ENCODE measurements at regions not wholly inside any gene's neighbourhood (a gene's known extent, or its start where the extent isn't known, plus 50 kb on each side); places are given as distances from the start of the nearest gene placed in this dataset.
A peak's percentile ranks its signal among the peaks of the same experiment; 100 is the strongest.
"Not testable (repeated sequence)": the region's sequence is repeated elsewhere in the genome, so short reads cannot be mapped to it uniquely, and the experiment has no call there.

DNA sequence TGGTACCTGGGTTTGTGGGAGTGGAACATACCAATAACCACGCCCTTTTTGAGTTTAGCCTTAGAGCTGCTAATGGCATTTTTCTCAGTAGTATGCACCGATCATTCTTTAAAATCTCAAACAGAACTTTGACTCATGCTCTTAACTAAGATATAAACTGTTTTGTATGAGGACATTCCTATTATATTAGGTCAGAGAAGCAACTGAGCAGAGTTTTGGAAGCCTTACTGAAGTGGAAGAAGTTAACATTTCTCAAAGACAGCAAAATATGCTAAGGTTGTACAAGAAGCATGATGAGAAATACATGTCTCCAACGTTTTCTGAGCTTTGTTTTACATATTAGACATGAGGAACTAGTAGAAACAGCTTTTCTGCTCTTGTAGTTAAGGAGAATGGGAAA, 819.2 kb downstream of the FSCB start:
- no peak for DNase-seq (ENCODE audit: low spot score)

- no peak for DNase-seq (ENCODE audit: low spot score)
Observed at GRCh38 chr14:43677581-43677980, 829.5 kb downstream of the FSCB start.

DNA sequence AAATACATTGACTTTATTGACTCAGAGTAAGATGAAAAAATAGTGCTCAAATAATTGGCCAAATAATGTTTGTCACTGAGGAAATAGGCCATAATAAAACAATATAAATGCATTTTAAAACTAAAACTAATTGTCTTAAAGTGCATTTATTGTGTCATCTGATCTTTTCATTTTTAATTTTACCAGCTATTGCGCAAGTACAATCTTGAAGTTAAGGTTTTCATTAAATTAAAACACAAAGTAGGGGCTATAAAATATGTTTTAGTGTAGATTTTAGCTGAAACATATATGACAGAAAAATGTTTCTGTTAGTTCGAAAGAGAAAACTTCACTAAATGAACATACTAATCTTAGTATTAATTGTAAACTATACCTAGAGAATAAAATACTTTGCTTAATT, 832.8 kb downstream of the FSCB start:
- no peak for DNase-seq (ENCODE audit: low spot score)

DNA sequence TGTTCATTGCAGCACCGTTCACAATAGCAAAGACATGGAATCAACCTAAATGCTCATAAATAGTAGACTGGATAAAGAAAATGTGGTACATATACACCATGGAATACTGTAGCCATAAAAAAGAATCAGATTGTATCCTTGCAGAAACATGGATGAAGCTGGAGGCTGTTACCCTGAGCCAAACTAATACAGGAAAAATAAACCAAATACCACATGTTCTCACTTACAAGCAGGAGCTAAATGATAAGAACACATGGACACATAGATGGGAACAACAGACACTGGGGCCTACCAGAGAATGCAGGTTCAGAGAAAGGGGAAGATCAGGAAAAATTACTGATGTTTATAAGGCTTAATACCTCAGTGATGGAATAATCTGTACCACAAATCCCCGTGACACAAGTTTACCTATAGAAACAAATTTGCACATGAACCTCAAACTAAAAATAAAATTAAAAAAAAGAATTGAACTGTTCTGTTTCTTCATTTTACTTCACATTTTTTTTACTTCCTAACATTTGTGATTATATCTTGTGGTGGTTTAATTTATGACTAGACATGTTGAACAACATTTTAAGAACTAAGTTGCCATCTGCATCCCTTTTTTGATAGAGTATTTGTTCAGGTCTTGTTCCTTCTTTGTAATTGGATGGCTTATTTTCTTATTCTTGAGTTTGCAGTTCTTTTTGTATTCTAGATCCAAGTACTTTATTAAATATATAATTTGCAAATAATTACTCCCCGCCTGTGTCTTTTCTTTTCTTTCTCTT, 835.2 kb downstream of the FSCB start:
- DNase-seq (ENCODE audit: low spot score) = no peak

GRCh38 chr14:43669355-43669754, 837.7 kb downstream of the FSCB start:
- DNase-seq (ENCODE audit: low spot score) = no peak

DNA sequence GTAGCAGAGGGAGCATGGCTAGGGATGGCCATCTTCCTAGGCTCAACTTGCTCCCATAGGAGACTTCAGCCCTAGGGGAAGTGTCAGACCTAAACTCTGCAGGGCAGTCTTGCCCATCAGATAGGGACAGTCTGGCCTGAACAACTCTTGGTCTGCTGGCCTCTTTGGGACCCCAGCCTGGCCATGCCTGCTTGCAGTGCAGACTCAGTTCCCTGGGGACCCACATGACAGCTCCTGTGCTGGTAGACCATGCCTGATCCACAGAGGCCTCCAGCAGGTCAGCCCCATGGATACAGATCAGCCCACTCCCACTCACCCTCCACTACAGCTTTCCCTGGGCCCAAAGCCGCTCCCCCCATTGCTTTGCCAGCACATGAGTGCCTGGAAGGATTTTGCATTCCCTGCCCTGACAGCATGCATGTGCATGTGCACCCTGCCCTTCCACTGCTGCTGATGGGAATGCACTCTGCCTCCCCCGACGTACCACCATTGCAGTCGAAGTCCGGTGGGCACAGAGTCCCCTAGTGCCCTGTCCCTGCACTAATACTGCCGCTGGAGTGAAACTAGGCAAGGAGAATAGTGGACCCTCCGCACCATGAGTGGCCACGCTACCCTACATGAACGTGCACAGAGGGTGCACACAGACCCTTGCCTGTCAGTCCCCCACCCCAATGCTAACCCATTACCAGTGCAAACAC, 841.4 kb downstream of the FSCB start:
- DNase-seq (ENCODE audit: low spot score) = no peak

GRCh38 chr14:43655194-43655593, 851.9 kb downstream of the FSCB start:
- not testable (repeated sequence) for DNase-seq (ENCODE audit: low spot score)

- DNase-seq (ENCODE audit: low spot score) = no peak
Observed at GRCh38 chr14:43651896-43652295, 855.2 kb downstream of the FSCB start.

GRCh38 chr14:43651185-43651787, 855.8 kb downstream of the FSCB start:
- DNase-seq (ENCODE audit: low spot score) = peak; percentile 1

- DNase-seq (ENCODE audit: low spot score) = no peak
Observed at GRCh38 chr14:43649508-43649907, 857.6 kb downstream of the FSCB start.

- no peak for DNase-seq (ENCODE audit: low spot score)
Observed at GRCh38 chr14:43647302-43647701, 859.8 kb downstream of the FSCB start.

GRCh38 chr14:43640718-43641267, 866.3 kb downstream of the FSCB start:
- no peak for DNase-seq (ENCODE audit: low spot score)

DNA sequence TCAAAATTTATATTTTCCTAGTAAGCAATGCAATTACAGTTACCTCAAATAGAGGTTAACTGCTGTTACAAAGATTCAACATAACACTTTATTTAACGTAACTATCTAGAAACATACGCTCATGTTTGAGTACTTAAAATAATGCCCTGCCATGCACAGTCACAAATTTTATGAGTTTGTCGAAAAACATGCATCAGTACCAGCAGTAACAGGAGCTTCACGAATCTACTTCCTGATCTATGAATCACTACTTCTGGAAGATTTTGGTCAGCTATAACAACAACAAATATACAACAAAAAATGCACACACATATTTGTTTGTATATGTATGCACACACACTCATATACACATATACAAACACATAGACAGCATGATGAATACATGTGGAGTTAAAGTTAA, 881.8 kb downstream of the FSCB start:
- DNase-seq (ENCODE audit: low spot score) = no peak

DNA sequence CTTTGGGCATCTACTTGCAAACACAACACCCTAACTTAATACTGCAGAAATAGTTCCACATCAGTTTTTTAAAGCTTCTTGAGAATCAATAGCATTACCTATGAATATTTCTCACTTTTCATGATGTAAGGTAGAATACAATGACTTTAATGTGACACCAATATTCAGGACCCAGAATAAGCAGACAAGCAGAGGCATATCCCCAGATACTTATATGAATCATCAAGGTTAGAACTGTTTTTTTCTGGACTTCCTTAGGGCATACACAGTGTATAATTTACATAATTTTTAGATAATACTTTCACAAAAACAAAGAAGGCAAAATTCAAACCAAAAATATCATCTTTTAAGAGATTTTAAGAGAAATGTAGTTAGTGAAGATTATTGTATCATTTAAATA, 885.8 kb downstream of the FSCB start:
- no peak for DNase-seq (ENCODE audit: low spot score)

DNA sequence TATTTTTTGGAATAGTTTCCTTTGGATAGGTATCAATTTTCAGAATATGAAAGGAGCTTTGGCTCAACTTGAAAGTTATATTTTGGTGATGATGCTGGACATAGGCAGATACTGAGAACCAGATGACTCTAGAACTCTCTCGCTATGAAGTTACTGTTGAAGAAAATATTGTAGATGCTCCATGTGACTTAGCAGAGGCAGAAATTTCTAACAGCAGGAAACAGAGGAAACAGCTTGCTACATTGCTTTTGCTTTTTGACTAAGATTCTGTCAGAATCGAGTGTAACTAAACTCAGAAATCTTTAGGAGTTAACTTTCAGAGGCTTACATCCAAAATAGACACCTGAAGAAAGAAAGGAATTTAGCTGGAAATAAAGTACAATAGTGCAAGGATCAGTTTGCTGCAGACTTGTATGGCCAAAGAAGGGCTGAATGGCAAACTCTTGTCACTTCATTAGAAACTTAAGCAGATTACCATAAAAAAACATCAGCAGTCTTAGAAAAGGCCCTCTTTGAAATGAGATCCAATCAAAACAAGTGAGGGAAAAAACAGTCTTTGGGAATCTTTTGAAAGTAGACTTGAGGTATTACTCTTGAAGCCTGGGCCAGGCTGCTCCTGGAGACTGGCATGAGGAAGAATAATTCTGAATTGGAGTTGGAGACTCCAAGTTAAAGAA, 911.8 kb downstream of the FSCB start:
- DNase-seq (ENCODE audit: low spot score) = no peak

GRCh38 chr14:43591776-43592175, 915.3 kb downstream of the FSCB start:
- DNase-seq (ENCODE audit: low spot score) = no peak

DNA sequence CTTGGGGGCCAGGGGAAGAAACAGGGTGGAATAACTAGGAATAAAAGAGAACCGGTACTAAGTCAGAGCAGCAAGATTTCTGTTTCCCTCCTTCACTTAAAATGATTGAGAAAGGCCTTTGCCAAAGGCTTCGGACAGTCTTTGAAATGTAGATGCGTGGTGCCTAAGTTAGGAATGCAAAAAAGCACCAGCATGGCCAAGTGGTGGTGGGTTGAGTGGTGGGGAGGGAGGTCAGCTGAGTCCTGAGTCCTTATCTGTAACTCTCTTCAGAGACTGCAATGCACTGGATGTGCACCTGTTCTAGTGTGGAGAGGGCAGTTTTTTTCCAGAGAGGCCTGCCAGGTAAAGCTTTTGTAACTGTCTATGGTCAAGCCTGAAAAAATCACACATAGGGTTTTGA, 919.9 kb downstream of the FSCB start:
- no peak for DNase-seq (ENCODE audit: low spot score)

DNA sequence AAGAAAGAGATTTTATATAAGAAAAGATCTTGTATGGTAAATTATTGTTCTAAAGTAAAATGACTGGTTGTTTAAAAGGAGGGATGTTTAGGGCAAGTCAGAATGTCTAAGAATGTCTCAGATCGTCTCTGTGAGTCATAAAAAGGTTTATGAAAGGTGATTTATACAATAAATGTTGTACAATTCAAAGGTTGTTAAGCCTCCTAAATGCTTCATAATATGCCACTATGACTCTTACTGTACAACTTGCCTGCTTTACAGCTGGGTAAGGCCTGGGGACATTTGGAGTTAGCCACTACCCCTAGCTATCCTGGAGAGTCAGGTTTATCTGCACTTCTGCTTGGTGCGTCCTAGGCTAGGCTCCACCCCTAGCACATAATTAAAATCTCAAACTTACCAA, 927.4 kb downstream of the FSCB start:
- DNase-seq (ENCODE audit: low spot score) = no peak

DNA sequence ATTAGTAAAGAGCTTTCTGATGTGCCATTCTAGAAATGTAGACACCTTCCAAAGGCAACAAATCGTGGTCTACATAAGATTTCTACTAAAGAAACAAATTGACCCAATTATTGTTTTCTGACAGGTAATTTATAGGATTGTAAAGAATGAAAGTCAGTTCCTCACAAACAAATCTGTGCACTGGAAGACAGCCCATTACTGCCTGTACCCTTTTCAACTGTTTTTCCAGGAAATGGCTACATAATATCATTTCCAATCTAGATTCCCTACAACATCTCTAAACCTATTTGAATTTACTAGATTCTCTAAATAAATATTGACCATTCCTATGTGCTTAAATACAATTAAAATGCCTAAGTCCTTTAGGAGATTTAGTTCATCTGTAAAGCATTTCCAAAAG, 939.1 kb downstream of the FSCB start:
- DNase-seq (ENCODE audit: low spot score) = no peak

GRCh38 chr14:43548368-43548767, 958.7 kb downstream of the FSCB start:
- no peak for DNase-seq (ENCODE audit: low spot score)

DNA sequence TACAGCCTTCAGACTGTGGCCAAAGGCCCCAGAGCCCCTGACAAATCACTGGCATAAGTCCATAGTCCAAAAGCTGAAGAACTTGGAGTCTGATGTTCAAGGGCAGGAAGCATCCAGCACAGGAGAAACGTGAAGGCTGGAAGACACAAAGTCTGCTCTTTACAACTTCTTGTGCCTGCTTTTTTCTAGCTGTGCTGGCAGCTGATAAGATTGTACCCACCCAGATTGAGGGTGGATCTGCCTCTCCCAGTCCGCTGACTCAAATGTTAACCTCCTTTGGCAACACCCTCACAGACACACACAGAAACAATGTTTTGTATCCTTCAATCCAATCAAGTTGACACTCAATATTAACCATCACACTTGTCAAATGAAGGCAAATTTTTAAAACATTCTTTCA, 959.5 kb downstream of the FSCB start:
- not testable (repeated sequence) for DNase-seq (ENCODE audit: low spot score)

GRCh38 chr14:43541356-43541755, 965.7 kb downstream of the FSCB start:
- DNase-seq (ENCODE audit: low spot score) = no peak
